GM23248 (cell line): ENCODE measurements at regions not wholly inside any gene's neighbourhood (a gene's known extent, or its start where the extent isn't known, plus 50 kb on each side); places are given as distances from the start of the nearest gene placed in this dataset.

ENCODE experiments used
- EZH2 ChIP-seq: fragments of 200-600 bp; sonication (generic); IDR thresholded peaks from 2 replicates; pipeline ENCODE4 v1.6.1; 2018; ENCODE audit warnings: antibody characterized with exemption, mild to moderate bottlenecking; ENCODE audit not compliant: insufficient read depth, poor library complexity, severe bottlenecking
- EZH2phosphoT487 ChIP-seq: fragments of 200-600 bp; sonication (generic); IDR thresholded peaks from 2 replicates; pipeline ENCODE4 v1.6.1; 2018; ENCODE audit warnings: antibody characterized with exemption, moderate library complexity, mild to moderate bottlenecking, low read depth; ENCODE audit not compliant: insufficient read depth

DNA sequence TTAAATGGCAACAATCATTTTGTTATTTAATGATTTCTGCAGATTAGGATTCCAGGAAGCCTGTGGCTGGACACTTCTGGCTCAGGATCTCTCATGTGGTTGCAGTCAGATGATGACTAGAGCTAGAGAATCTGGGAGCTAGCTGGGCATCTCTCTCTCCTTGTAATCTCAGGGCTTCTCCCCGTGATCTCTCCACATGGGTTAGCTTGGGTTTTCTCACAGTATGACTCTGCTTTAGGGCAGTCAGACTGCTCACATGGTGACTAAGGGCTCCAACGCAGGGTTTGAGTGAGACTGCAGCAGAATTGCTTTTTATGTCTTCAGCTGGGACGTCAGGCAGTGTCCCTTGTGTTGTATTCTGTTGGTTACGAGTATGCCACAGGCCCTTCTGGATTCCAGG, 361.4 kb downstream of the CBLL2 start:
- TF ChIP-seq EZH2phosphoT487 (no peak), EZH2 (no peak)
